ENCODE measurements at regions not wholly inside any gene's neighbourhood (a gene's known extent, or its start where the extent isn't known, plus 50 kb on each side); places are given as distances from the start of the nearest gene placed in this dataset.

- DNase-seq (ENCODE audit: extremely low read depth in 1 of 11, low read depth in 9 of 11, low spot score in 4 of 11): no peak
Measured at GRCh38 chr13:75072891-75073290, 409.1 kb downstream of the TBC1D4 start.

- no peak for DNase-seq (ENCODE audit: extremely low read depth in 1 of 11, low read depth in 9 of 11, low spot score in 4 of 11)
Measured at GRCh38 chr13:75072368-75072767, 409.6 kb downstream of the TBC1D4 start.

- DNase-seq (ENCODE audit: extremely low read depth in 1 of 11, low read depth in 9 of 11, low spot score in 4 of 11): no peak
Measured at GRCh38 chr13:75071796-75072195, 410.2 kb downstream of the TBC1D4 start.

GRCh38 chr13:75071395-75071794 is 410.6 kb downstream of the TBC1D4 start:
- no peak for DNase-seq (ENCODE audit: extremely low read depth in 1 of 11, low read depth in 9 of 11, low spot score in 4 of 11)

- no peak for DNase-seq (ENCODE audit: extremely low read depth in 1 of 11, low read depth in 9 of 11, low spot score in 4 of 11)
Measured at GRCh38 chr13:75061909-75062308, 420.1 kb downstream of the TBC1D4 start.

GRCh38 chr13:75055296-75055695 is 426.7 kb downstream of the TBC1D4 start:
- no peak for DNase-seq (ENCODE audit: extremely low read depth in 1 of 11, low read depth in 9 of 11, low spot score in 4 of 11)

GRCh38 chr13:75052616-75053015 is 429.4 kb downstream of the TBC1D4 start:
- DNase-seq (ENCODE audit: extremely low read depth in 1 of 11, low read depth in 9 of 11, low spot score in 4 of 11): peak in 1 of 11 donors; percentile 24

GRCh38 chr13:75050419-75051046 is 431.4 kb downstream of the TBC1D4 start:
- peak in 1 of 11 donors; percentile 15 for DNase-seq (ENCODE audit: extremely low read depth in 1 of 11, low read depth in 9 of 11, low spot score in 4 of 11)

GRCh38 chr13:75049735-75050335 is 432.1 kb downstream of the TBC1D4 start:
- DNase-seq (ENCODE audit: extremely low read depth in 1 of 11, low read depth in 9 of 11, low spot score in 4 of 11): no peak

GRCh38 chr13:75042807-75043206 is 439.2 kb downstream of the TBC1D4 start:
- no peak for DNase-seq (ENCODE audit: extremely low read depth in 1 of 11, low read depth in 9 of 11, low spot score in 4 of 11)

- no peak for DNase-seq (ENCODE audit: extremely low read depth in 1 of 11, low read depth in 9 of 11, low spot score in 4 of 11)
Measured at GRCh38 chr13:75038393-75039113, 443.4 kb downstream of the TBC1D4 start.

GRCh38 chr13:75025956-75026355 is 456.0 kb downstream of the TBC1D4 start:
- DNase-seq (ENCODE audit: extremely low read depth in 1 of 11, low read depth in 9 of 11, low spot score in 4 of 11): no peak

- DNase-seq (ENCODE audit: extremely low read depth in 1 of 11, low read depth in 9 of 11, low spot score in 4 of 11): no peak
Measured at GRCh38 chr13:75024602-75025001, 457.4 kb downstream of the TBC1D4 start.

GRCh38 chr13:75023609-75024008 is 458.4 kb downstream of the TBC1D4 start:
- no peak for DNase-seq (ENCODE audit: extremely low read depth in 1 of 11, low read depth in 9 of 11, low spot score in 4 of 11)

GRCh38 chr13:75021151-75021550 is 460.8 kb downstream of the TBC1D4 start:
- no peak for DNase-seq (ENCODE audit: extremely low read depth in 1 of 11, low read depth in 9 of 11, low spot score in 4 of 11)

- DNase-seq (ENCODE audit: extremely low read depth in 1 of 11, low read depth in 9 of 11, low spot score in 4 of 11): no peak
Measured at GRCh38 chr13:75016225-75016624, 465.7 kb downstream of the TBC1D4 start.

- no peak for DNase-seq (ENCODE audit: extremely low read depth in 1 of 11, low read depth in 9 of 11, low spot score in 4 of 11)
Measured at GRCh38 chr13:75013818-75014217, 468.2 kb downstream of the TBC1D4 start.

GRCh38 chr13:75010941-75011340 is 471.0 kb downstream of the TBC1D4 start:
- DNase-seq (ENCODE audit: extremely low read depth in 1 of 11, low read depth in 9 of 11, low spot score in 4 of 11): no peak

- no peak for DNase-seq (ENCODE audit: extremely low read depth in 1 of 11, low read depth in 9 of 11, low spot score in 4 of 11)
Measured at GRCh38 chr13:75008926-75009325, 473.0 kb downstream of the TBC1D4 start.

- no peak for DNase-seq (ENCODE audit: extremely low read depth in 1 of 11, low read depth in 9 of 11, low spot score in 4 of 11)
Measured at GRCh38 chr13:74990992-74991391, 491.0 kb downstream of the TBC1D4 start.
